ENCODE measurements at regions not wholly inside any gene's neighbourhood (a gene's known extent, or its start where the extent isn't known, plus 50 kb on each side); places are given as distances from the start of the nearest gene placed in this dataset.

DNA sequence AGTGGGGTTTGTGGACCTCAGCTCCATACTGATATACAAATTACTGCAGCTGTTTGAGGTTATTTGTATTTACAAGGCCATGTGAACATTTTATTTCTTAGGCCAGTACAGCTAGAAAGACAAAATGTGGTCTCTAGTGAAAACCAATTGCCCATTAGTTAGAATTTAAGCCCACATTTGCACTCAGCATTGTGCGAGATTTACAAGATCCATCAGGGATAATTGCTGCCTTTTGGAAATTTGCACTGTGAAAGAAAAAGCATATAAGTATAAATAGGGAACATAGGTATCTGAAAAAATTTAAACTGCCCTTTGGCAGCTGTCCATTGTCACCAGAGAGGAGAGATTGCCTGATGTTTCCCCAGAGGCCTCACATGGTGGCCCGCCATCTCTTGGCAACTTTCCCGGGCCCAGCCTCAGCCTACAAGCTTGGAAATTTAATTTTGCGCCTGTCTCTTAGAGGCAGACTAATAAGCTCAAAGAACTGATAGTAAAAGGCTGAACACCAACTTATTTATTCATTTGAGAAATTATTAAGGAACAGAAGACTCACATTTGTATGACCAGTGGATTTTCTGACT lies 120.7 kb downstream of the MAP3K21 start:
- TF ChIP-seq, protein P1, sequence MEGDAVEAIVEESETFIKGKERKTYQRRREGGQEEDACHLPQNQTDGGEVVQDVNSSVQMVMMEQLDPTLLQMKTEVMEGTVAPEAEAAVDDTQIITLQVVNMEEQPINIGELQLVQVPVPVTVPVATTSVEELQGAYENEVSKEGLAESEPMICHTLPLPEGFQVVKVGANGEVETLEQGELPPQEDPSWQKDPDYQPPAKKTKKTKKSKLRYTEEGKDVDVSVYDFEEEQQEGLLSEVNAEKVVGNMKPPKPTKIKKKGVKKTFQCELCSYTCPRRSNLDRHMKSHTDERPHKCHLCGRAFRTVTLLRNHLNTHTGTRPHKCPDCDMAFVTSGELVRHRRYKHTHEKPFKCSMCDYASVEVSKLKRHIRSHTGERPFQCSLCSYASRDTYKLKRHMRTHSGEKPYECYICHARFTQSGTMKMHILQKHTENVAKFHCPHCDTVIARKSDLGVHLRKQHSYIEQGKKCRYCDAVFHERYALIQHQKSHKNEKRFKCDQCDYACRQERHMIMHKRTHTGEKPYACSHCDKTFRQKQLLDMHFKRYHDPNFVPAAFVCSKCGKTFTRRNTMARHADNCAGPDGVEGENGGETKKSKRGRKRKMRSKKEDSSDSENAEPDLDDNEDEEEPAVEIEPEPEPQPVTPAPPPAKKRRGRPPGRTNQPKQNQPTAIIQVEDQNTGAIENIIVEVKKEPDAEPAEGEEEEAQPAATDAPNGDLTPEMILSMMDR (conservative IDR thresholded peaks at IDR 0.05 in 1 of 2, IDR thresholded peaks at IDR 0.05 in 1 of 2; ENCODE audit: extremely low read depth in 1 of 2, insufficient read depth in 1 of 2, low read depth in 1 of 2, low read length in 2 of 2), result no peak
- TF ChIP-seq EZH2 (IDR thresholded peaks at IDR 0.05; ENCODE audit: borderline replicate concordance, low read length), result no peak

All from mammary epithelial cell (primary cell).